Right hindlimb (tissue), 1 donor: ENCODE measurements at regions not wholly inside any gene's neighbourhood (a gene's known extent, or its start where the extent isn't known, plus 50 kb on each side); places are given as distances from the start of the nearest gene placed in this dataset.

Experiments used
- DNase-seq: peaks from one replicate; pipeline ENCODE4 v3.0.0-alpha.2; 2018

DNA sequence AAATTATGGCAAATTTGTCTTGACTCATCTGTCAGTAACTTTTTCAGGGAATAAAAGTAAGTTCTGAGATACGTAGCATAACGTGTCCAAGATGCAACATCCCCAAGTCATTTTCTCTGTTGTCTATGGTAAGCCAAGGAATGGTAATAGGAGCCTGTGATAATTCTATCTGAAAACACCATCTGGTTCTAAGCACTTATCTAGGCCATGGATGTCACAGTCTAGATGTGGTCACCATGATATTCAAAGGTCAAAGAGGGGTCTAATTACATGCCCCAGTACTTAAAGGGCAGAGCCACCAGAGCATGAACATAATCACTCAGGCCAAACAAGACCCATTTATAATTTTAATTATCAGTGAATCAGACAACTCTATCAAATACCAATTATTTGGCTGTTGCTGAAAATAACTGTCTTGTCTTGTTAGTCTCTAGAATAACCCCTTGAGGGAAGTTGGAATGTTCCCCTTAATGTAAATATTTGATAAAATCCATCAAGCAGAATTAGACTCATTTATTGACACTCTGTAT is 225.1 kb upstream of the MPPED2 start:
- no peak for DNase-seq

DNA sequence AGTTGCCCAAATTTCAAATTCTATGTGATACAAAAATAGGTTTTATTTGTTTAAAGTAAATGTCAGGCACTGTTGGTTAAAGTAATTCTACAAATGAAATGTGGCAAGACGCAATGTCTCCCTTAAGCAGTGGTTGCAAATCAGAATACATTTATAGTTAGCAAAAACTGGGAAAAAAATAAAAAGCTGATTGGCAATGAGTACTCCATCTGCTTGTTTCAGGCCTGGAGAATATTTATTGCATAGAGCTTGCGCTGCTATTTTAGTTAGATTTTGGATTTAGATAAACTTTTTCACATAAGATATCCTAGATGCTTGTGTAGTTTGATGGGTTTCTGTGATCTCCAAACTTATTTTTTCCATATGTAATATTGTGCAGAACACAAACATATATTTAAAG is 224.0 kb upstream of the MPPED2 start:
- no peak for DNase-seq

DNA sequence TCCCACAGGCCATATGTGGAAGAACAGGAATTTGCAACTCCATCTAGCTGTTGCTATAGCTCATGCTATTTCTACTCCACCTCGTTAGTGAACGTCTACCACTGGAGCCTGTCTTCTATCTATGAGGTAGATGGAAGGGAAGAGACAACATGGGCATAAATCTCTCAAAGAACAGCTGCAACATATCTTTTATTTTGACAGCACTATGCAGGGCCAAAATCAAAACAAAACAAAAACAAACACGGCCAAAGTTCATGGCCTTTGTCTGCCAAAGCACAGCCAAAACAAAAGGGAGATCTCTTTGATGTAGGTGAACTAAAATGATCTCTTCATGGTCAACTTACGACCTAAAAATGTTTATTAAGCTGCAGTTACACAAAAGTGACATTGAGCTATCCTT is 215.2 kb upstream of the MPPED2 start:
- no peak for DNase-seq

DNA sequence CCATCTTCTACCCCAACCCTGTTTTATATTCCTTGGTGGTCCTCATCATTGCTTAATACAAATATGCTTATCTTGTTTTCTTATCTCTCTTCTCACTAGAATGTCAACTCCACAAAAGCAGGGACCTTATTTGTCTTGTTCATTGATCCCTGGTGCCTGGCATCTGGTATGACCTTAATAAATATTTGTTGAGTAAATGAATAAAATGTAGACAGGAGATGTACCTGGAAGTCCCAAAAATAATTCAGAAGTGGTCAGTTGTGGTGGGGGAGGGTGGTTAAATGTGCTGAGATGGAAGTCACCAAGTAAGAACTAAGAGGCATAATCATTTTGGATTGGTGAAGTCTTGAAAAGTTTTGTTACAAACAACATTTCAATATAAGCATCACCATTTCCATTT is 214.8 kb upstream of the MPPED2 start:
- no peak for DNase-seq

DNA sequence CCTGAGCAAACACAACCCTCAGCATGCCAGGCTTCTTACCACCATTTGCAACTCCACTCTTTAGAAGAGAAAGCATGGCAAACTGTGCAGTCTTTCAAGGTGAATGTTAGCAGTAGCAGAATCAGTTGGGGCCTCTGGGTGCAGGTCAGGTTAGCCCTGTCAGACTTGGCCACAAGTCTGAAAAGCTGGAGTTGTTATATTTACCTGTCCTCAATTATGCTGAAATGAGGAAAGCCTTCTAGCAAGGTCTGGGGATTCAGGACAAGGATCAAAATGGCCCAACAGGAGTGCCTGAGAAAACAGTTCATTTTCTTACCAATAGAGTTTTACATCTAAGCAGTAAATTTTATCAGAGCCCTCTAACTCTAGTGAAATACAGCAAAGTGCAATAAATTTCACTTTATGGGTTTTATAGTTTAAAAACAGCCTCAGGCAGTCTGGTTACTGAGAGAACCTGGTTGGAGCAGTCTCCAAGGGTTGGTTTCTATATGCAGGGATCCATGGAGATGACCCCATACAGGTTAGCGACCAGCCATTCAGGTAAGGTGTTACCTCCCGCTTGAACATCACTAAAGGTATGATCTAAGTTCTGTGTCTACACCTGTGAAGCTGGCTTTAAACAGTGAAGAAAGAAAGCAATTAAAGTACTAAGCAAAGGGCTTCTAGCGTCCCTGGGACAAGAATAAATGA is 212.5 kb upstream of the MPPED2 start:
- DNase-seq, result no peak

DNA sequence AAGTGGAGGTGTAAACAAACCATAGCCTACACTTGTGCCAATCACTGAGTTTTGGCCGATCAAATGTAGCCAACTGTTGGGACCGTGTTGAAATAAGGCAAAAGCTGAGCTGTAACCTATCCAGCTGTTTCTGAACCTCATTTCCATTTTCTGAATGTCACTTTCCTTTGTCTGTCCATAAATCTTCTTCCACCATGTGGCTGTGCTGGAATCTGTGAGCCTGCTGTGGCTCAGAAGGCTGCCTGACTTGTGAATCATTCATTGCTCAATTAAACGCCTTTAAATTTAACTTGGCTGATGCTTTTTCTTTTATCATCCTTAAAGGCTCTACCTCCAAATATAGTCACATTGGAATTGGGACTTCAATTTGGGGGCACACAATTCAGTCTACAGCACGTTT is 203.1 kb upstream of the MPPED2 start:
- no peak for DNase-seq

DNA sequence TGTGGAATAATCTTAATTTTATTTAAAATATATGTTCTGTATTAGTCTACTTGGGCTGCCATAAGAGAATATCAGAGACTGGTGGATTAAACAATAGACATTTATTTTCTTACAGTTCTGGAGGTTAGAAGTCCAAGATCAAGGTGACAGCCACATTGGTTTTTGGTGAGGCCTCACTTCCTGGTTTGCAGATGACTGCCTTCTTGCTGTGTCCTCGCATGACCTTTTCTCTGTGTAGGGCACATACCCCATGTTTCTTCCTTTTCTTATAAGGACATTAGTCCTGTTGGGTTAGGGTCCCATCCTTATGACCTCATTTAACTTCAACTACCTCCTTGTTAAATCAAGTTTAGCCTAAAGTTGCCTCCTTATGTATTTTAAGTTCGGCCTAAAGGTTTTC is 202.7 kb upstream of the MPPED2 start:
- DNase-seq, result no peak

DNA sequence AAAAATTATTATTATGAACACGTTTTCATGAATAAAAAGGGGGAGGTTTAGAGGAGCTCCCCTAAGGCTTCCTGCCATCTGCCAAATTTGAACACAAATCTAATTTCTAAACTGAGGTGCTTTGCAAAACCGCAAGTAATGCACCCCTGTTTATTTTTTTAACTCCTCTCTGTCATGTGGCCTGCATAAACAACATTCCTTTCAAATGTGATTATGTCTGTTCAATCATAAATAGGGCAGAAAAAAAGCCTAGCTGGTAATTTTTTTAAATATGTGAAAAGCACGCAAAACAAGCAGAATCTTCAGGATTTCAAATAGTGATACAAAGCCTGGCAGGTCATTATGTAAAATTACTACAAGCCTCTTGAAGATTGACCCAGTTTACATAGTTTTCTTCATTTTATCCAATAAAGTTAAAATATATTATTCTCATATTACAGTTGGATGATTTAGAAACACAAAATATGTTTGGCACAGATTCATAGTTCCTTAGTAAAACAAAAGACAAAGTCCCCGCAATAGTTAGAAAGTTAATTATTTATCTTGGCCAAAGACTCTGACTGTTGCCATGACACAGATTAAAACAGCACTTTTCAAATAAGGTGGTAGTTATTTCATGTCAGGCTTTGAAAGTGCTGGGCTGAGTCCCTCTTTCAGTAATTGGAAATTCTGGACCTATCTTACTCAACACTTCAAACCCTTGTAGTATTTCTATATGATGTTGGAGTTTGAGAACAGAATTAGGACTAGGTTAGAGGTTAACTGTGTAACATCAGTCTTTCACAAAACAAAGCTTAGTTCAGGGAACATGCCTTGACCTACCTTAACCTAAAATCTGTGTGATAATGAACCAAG is 200.3 kb upstream of the MPPED2 start:
- DNase-seq, result no peak

DNA sequence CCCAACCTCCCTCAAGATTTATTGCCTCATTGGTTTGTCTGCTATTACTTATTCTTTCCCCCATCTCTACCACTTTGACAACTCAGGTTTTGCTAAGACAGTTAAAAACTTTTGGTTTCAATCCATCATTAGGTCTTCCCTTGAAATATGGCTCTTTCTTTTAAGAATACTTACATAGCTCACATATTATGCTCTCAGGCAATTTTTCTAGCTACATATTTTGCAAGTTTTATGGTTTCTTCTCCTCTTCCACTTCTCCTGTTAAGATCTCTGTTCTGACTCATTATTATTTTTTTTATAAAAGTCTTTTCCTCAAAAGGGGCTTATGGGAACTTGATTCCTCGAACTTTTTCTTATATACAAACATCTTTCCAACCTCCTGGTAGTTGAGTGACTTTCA is 192.4 kb upstream of the MPPED2 start:
- no peak for DNase-seq

DNA sequence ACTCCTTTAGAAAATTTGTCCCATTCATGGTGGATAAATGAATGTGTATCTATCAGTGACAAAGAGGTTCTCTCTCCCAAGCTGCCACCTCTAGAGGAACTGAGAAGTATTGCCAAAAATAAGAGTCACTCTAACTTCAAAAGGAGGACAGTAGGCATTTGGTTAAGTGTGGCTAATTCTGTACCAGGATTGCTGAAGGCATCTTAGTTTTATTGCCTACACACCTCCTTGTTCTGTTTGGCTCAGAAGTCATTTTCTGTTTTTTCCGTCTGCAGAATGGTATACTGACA is 189.0 kb upstream of the MPPED2 start:
- DNase-seq, result no peak

DNA sequence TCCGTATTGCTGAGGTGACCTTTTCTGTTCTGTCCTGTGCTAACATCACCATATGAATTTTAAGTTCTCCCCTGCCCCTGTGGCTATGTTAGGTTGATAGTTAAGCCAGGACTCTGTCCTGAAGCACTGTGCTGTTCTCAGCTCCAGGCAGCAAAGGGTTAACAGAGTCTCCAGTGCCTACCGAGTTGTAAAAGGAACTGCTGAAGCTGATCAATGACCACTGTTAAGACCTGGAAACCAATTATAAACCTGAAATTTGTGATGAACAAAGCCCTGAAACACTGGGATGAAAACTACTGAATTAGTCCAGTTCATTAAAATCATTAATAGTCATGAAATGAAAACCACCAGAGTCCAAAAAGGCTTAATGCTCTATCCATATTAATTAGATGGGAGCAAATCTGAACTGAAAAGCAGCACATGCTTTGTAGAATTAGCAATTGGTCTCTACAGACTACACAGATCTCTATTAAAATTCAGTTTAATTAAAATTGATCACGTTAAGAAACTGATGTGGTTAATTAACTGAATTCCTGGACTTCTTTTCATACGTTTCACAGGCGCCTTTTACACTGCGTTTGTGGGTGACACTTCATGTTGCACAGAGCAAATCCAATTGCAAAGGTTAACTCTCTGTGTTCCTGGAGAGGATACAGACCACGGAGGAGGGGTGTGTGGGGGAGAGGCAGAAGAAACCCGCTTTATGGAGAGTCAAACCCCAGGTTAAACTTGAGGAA is 188.5 kb upstream of the MPPED2 start:
- DNase-seq, result no peak

DNA sequence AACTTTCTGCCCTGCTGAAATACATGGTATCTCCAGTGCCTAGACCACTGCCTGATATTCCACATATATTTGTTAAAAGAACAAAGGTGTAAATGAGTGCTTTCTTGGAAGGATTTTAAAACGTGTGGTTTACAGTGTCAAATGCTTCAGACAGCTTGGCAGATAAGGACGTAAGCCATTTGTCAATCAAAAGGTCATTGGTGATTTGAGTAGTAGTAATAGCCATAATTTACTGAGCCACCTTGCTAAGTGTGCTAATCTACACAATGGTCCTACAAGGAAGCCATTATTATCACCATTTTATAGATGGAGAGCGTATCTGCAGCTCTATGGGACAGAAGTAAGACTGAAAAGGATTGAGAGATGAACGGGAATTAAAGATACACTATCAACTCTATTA is 186.8 kb upstream of the MPPED2 start:
- DNase-seq, result no peak

DNA sequence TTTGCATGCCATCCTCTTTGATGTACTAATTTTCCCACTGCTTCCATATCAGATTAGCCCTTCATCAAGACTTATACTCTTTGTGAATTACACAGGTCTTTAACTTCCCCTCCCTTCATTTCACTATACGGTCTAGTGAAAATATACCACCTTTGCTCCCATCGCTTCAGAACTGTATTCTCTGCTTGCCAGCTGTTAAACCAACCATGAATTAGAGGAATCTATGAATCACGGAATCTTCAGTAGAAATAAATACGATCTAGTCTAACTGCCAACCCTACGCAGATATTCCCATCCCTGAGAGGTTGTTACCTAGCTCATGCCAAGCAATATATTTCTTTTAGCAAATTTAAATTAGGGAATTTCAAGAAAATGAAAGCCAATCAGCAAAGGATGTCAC is 177.8 kb upstream of the MPPED2 start:
- no peak for DNase-seq

DNA sequence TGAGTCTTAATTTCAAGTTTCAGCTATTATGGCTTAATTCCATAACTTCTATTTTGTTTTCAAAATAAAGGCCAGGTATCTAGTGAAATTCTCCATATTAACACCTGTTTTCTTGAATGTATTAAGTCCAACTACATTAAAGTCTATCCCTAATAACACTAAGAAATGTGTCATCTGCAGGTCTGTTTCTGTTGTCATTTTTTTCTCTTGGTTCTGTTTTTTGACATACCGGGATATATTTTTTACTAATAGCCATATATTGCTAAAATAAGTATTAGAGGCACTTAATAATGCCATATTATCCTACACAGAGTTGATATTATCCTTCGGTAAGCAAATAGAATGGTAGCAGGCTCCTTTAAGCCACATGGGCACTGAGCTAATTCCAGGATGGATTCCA is 176.0 kb upstream of the MPPED2 start:
- no peak for DNase-seq

DNA sequence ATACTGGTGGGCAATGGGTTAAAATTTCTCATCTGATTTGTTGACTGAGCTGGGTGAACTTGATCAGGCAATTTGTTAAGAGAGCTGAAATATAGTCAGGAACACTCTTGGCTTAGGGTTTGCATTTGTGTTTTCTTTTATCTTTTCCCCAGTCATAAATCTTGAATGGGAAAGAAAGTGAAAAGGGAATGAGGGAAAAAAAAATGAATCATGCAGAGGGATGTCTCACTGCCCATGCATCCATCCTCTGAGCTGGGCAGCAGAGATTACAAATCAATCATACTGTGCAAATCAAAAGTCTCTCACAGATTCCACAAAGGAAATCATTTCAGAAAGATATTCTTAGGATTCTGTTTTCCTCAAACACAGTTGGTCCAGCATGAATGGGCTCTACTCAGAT is 174.2 kb upstream of the MPPED2 start:
- no peak for DNase-seq

DNA sequence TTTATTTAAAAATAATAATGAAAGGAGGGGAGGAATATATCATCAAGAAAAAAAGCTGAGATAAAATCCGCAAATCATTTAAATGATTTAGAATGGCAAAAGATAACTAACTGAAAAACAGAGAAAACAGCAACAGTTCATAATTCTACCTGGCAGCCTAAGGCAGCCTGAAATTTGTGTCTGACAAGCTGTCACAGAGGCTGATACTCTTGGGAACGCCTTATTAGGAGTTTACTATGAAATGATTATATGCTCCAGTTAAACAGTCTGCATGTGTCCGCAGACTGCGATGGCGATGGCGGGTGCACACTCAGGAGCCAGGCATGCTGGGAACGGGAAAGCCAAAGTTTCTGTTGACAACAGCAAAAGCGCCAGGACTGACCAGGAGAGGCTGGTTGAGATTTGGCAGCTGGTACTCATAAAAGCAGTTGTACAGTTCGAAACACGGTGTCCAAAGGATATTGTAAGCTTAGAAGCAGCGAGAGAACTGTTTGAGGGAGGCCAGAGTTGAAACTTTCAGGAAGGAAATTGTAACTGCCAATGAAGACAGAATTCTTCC is 172.9 kb upstream of the MPPED2 start:
- no peak for DNase-seq

DNA sequence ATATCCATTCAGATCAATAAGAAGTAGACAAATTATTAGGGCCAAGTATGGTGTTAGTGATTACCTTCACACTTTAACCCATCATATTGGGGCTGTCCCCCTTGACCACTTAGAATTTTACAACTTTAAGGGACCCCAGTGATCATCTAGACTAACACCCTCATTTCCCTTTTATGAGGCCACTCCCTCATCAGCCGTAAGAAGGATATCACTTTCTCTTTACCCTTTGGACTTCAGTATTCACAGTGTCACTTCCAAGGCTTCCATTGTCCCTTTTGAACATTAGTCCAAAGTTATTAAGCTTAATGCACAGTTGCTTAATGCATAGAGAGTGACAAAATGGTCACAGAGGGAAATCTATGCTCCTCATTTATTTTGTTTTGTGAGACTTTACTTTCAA is 172.4 kb upstream of the MPPED2 start:
- DNase-seq, result no peak

DNA sequence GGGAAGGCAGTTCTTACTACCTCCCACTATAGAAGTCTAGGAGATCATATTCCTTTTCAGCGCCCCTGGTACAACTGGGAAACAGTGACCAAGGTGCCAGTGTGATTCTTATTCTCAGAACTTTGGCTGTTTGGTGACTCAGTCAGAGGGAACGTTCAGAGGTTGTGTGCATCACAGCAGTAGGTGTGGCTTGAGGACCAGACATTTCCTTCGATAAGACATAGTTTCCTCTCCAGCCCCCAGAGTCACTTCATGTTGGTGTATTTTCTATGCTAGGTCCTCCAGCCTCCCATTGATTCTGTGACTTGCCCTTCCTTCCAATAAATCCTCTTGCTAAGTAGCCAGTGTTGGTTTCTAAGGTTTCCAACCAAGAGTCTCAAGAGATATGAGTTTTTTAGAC is 171.9 kb upstream of the MPPED2 start:
- DNase-seq, result no peak

DNA sequence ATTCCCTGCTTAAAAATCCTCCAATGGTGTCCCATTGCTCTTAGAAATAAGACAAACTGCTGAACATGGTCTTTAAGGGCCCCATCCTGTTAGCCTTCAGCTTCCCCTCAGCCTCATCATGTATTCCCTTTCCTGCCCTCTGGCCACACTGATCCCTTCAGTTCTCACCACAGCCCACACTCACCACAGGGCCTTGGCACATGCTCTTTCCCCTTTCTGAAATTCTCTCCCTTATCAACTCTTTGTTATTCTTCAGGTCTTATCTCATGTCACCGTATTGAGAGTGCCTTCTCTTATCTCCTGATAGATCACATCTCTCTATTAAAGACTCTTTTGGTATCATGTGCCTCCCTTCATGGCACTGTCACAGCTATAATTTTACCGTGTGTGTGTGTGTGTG is 167.8 kb upstream of the MPPED2 start:
- DNase-seq, result no peak

DNA sequence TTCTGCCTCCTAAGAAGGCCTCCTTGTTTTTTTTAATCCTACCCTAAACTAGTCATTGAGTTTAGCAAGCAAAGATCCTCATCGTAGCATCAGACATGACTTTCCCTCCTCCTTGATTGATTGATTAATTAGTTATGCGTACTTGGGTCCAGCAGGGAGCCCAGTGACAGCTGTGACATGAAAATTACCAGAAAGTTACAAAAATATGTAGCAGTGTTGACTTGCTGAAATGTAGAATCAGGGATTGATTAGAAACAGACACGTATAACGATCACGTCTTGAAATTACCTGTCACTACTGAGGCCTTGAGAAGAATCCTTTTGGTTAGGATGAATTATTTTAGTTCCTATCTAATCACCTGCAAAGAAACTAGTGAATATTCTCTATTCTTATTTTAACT is 167.4 kb upstream of the MPPED2 start:
- no peak for DNase-seq

DNA sequence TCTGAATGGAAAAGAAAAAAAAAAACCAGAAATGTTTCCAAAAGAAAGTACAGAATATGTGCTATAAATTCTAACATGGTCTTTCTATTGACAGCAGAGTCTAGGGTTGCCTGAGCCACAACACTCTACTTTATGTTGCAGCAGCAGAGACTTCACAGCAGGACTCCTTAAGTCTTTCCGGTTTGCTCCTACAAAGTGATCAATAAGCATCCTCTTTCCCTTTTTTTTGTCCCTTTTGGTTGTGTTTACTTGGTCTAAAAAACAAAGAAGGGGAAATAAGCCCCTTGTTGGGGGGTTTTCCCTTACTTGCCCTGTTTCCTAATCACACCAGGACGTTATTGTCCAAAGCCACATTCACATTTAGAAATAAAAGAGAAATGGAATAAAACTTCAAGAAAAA is 163.1 kb upstream of the MPPED2 start:
- no peak for DNase-seq

DNA sequence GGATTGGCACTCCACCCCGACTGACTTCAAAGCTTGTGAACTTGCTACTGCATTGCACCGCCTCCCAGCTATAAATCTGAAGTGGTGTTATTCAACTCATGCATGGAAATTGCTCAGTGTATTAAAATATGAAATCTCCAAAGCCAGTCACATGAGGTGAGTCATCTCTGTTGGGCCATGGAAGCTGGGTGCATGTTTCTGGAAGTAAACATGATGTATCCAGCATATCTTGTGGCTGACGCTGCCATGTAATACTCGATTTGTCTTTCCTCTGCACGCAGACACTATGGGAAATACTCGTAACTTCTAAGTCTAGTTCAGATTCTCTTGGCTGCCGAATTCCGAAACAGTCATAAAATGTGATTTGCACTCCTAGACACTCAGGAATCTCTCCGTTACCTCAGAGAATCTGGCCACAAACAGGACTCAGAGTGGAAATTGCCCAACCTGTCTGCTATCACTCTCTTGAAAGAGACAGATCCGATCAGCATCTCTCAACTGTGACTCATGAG is 154.9 kb upstream of the MPPED2 start:
- peak; percentile 41 for DNase-seq

DNA sequence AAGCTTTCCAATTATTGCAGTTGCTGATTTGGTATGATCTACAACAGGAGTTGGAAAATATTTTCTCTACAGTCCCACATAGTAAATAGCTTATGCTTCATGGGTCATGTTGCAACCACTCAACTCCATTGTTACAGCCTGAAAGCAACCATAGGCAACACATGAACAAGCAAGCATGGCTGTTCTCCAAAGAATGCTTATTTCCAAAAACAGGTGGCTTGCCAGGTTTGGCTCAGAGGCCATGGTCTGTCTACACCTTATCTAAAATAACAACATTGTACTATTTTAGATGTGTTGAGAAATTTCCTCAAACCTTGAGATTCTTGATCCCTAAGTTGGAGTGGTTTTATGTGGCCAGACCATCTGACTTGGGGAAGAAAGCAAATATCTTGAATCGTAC is 153.9 kb upstream of the MPPED2 start:
- DNase-seq, result no peak
